ENCODE measurements at regions not wholly inside any gene's neighbourhood (a gene's known extent, or its start where the extent isn't known, plus 50 kb on each side); places are given as distances from the start of the nearest gene placed in this dataset.

GRCh38 chr2:13681936-13682335, 950.6 kb upstream of the LRATD1 start (continued):
- TF ChIP-seq TAF7 (optimal IDR thresholded peaks at IDR 0.05; ENCODE audit: borderline replicate concordance, low read depth, low read length) (no peak), FOSL1 (IDR thresholded peaks at IDR 0.05; ENCODE audit: insufficient read depth, low read depth, low read length) (no peak), SP2 (IDR thresholded peaks at IDR 0.05; ENCODE audit: low read length) (no peak), TCF12 (IDR thresholded peaks at IDR 0.05; ENCODE audit: low read depth, low read length) (no peak), NANOG (IDR thresholded peaks at IDR 0.05; ENCODE audit: insufficient read depth, low read depth, low read length, poor library complexity, severe bottlenecking) (no peak)

Data from H1 (cell line).